Vagina (tissue), 2 donors: ENCODE measurements at regions not wholly inside any gene's neighbourhood (a gene's known extent, or its start where the extent isn't known, plus 50 kb on each side); places are given as distances from the start of the nearest gene placed in this dataset.

Experiments used
- POLR2A ChIP-seq, 2 donors: fragments of 450-650 bp; IDR thresholded peaks; one replicate each; pipeline ENCODE4 v1.6.1; 2017; ENCODE audit warnings: antibody characterized with exemption in 2 of 2, mild to moderate bottlenecking in 2 of 2, moderate library complexity in 2 of 2
- TF ChIP-seq, protein P1 (sequence below), 3 experiments: fragments of 450-650 bp in 2 of 3; fragments of 200-600 bp in 1 of 3; sonication (generic) in 1 of 3; IDR thresholded peaks; one replicate each; pipeline ENCODE4 v1.5.1; 2017 to 2019; ENCODE audit warnings: antibody characterized with exemption in 3 of 3, mild to moderate bottlenecking in 2 of 3, moderate library complexity in 2 of 3

DNA sequence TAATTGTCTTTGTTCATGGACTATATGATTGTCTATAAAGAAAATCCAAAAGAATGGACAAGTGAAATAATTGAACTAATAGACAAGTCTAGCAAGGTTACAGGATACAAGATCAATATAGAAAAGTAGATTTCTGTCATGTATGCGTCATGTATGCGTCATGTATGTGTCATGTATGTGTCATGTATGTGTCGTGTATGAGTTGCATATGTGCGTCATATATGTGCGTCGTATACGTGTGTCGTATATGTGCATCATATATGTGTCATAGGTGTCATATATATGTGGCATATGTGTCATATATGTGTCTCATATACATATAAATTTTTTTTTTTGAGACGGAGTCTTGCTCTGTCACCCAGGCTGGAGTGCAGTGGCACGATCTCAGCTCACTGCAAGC, 516.8 kb downstream of the NOVA1 start:
- TF ChIP-seq, protein P1, sequence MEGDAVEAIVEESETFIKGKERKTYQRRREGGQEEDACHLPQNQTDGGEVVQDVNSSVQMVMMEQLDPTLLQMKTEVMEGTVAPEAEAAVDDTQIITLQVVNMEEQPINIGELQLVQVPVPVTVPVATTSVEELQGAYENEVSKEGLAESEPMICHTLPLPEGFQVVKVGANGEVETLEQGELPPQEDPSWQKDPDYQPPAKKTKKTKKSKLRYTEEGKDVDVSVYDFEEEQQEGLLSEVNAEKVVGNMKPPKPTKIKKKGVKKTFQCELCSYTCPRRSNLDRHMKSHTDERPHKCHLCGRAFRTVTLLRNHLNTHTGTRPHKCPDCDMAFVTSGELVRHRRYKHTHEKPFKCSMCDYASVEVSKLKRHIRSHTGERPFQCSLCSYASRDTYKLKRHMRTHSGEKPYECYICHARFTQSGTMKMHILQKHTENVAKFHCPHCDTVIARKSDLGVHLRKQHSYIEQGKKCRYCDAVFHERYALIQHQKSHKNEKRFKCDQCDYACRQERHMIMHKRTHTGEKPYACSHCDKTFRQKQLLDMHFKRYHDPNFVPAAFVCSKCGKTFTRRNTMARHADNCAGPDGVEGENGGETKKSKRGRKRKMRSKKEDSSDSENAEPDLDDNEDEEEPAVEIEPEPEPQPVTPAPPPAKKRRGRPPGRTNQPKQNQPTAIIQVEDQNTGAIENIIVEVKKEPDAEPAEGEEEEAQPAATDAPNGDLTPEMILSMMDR (IDR thresholded peaks at IDR 0.05): no peak
- TF ChIP-seq POLR2A (IDR thresholded peaks at IDR 0.05): no peak
